ENCODE measurements at regions not wholly inside any gene's neighbourhood (a gene's known extent, or its start where the extent isn't known, plus 50 kb on each side); places are given as distances from the start of the nearest gene placed in this dataset.
"Not testable (repeated sequence)": the region's sequence is repeated elsewhere in the genome, so short reads cannot be mapped to it uniquely, and the experiment has no call there.

DNA sequence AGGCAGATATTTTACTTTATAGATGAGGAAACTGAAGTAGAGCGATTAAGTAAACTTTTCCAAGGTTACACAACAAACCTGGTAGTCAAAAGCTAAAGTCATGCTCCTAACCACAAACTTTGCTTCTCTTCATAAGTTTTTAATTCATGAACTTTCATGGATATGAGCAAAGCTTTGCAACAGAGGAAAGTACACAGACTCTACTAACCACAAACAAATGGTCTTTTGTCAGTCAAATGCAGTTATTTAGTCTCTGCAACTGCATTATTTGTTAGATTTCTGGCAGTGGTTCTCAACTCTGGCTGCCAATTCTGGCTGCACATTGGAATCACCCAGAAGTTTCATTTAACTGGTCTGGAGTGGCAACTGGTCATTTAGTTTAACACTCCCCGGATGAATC, 140.6 kb upstream of the TMEM168 start:
- no peak for DNase-seq

DNA sequence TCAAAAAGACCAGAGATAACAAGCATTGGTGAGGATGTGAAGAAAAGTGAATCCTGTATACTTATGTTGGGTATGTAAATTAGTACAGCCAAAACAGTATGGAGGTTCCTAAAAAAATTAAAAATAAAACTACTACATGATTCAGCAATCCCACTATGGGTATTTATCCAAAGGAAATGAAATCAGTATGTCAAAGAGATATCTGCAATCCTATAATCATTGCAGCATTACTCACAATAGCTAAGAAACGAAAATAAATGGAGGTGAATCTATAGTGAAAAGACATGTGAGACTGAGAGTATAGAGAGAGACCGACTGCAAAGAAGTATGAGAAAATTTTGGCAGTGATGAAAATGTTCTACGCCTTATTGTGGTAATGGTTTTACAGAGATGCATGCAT, 139.2 kb upstream of the TMEM168 start:
- no peak for DNase-seq

DNA sequence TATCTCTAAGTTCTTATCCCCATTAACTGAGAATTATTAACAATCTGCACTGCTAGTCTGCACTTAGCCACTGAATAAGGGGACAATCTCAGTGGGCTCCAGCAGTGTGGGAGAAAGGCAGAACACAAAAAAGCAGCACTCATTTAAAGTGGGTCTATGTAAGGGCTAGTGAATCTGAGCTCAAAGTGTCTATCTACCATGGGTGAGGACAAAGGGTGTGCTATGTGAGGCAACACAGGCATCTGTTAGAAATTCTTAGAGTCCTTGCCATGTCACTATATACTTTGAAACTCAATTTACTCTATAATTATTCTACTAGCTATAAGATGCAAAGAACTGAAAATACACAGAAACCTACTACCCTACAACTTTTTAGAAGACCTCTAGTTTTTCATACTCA, 135.8 kb upstream of the TMEM168 start:
- DNase-seq: no peak

DNA sequence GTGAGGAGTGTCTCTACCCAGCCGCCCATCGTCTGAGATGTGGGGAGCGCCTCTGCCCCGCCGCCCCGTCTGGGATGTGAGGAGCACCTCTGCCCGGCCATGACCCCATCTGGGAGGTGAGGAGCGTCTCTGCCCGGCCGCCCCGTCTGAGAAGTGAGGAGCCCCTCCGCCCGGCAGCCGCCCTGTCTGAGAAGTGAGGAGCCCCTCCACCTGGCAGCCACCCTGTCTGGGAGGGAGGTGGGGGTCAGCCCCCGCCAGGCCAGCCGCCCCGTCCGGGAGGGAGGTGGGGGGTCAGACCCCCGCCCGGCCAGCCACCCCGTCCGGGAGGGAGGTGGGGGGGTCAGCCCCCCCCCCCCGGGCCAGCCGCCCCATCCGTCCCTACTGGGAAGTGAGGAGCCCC, 132.4 kb upstream of the TMEM168 start:
- DNase-seq: not testable (repeated sequence)

DNA sequence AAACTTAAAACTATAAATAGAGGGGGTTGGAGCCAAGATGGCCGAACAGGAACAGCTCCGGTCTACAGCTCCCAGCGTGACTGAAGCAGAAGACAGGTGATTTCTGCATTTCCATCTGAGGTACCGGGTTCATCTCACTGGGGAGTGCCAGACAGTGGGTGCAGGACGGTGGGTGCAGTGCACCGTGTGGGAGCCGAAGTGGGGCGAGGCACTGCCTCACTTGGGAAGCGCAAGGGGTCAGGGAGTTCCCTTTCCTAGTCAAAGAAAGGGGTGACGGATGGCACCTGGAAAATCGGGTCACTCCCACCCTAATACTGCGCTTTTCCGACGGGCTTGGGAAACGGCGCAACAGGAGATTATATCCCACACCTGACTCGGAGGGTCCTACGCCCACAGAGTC, 126.2 kb upstream of the TMEM168 start:
- DNase-seq: not testable (repeated sequence)

DNA sequence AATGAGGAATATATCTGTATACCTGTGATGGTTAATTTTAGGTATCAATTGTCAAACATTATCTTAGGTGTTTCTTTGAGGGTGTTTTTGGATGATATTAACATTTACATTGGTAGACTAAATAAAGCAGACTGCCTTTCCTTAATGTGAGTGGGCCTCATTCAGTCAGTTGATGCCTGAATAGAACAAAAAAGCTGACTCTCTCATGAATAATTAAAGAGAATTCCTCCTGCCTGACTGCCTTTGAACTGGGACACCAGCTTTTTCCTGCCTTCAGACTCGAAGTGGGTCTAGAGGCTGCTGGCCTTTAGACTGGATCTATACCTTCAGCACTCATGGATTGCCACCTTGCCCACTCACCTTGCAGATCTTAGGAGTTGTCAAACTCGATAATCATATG, 117.9 kb upstream of the TMEM168 start:
- no peak for DNase-seq

DNA sequence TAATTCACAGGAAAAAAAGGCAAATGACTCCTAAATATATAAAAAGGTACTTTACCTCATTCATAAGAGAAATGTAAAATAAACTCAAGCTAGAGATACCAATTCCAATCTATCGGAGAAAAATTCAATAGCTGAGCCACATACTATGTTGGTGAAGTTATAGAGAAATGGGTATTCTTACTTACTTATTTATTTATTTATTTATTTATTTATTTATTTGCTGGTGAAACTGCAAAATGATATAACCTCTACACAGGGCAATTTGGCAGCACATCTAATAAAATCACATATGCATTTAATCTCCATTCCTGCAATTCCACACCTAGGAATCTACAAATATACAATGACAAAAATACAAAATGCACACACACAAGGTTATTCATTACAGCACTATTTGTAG, 117.5 kb upstream of the TMEM168 start:
- no peak for DNase-seq

DNA sequence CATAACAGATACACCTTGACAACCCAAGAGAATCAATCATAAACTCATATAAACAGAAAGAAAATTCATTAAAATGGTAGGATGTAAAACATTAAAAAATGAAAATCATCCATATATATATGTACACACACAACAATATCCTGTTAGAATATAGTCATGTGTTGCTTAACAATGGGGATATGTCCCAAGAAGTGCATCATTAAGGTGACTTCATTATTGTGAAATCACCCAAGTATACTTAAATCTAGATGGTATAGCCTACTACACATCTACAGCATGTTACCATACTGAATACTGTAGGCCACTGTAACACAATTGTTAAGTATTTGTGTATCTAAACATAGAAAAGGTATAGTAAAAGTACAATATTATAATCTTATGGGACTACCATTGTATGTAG, 115.8 kb upstream of the TMEM168 start:
- no peak for DNase-seq

DNA sequence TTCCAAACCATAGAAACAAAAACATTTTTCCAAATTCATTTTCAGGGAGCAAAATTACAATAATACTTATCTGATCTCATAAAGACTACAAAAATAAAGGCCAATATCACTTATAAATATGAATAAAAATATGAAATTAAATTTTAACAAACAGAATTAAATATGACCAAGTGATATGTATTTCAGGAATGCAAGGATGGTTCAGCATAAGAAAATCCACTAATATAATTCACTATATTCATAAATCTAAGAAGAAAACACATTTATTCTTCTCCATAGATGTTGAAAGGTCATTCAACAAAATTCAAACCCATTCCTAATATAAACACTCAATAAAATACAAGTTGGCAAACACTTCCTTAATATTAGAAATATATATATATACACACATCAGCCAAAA, 115.2 kb upstream of the TMEM168 start:
- DNase-seq: no peak

DNA sequence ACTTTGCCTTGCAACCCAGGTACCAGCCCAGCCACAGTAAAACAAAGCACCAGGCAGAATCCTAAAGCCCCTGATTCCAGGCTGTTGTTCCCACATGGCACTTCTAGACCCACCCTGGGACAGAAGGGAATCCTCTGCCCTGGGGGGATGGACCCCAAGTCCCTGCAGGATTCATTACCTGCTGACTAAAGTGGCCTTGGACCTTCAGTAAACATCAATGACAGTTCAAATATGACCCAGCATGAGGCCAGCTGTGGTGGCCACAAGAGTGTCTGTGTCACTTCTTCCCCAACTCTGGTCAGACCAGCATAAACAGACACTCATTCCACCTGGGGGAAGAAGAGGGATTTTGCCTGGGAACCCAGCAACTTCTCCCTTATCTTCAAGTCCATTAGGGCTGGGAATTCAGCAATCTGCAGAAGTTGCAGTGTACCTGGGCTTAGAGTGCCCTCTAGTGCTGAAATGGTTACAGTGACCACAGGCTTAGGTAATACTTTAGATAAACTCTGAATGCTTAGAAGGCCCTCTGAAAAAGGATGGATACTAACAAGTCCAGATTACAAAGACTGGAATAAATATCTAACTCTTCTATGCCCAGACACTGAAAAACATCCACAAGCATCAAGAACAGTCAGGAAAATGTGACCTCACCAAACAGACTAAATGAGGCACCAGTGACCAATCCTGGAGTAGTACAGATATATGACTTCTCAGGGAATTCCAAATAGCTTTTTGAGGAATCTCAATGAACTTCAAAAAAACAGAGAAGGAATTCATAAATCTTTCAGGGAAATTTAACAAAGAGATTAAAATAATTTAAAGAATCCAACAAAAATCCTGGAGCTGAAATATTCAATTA, 108.5 kb upstream of the TMEM168 start:
- no peak for DNase-seq

DNA sequence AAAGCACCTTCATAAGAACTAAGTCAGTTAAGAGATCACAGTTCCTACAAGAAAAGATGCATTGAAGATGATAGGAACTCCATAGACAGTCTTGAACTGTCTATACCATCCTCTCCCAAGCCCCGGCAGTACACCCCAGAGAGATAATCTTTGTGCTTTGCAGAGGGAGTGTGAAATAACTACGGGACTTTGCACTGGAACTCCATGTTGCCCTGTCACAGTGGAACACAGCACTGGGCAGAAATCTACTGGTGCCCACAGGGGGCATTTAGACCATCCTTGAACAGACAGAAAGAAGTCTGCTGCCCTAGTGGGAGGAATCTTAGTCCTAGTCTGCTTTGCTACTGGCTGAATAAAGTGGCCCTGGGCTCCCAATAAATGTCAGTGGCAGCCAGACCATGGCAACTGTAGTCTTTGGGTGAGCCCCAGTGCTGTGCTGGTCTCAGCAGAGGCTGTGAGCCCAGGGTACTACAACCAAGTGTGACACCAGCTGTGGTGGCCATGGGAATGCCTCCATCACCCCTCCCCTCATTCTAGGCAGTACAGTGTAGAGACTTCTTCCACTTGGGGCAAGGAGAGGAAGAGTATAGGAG, 107.7 kb upstream of the TMEM168 start:
- DNase-seq: no peak

DNA sequence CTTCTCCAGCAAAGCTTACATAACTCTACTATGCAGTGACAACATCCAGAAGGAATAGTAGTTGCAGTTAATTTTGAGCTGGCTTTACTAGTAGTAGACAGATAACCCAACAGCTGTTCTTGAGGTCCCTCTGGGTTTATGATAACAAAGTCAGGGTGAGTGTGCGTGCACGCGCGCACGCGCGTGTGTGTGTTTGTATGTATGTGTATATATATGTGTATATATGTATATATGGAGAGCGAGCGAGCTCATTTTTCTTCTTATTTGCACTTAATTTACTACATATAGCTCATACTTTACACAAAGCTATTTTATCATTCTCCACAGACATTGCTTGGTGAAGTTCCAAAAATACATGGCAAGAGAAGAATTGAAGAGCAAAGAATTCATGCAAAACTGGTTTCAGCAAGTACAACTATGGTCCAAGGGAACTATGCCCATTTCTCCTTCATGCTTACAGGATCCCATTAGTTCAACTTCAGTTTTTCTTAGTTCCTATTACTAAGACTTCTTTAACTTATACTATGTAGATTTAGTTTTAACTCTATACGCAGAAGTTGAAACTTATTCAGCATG, 105.9 kb upstream of the TMEM168 start:
- no peak for DNase-seq

DNA sequence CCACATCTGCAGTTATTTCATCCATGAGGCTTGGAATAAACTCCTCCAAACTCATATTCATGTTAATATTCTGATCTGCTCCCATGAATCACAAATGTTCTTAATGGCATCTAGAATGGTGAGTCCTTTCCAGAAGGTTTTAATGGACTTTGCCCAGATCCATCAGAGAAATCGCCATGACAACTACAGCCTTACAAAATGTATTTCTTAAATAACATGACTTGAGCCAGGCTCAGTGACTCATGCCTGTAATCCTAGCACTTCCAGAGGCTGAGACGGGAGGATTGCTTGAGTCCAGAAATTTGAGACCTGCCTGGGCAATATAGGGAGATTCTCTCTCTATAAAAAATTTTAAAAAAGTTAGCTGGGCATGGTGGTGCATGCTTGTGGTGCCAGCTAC, 102.1 kb upstream of the TMEM168 start:
- no peak for DNase-seq

DNA sequence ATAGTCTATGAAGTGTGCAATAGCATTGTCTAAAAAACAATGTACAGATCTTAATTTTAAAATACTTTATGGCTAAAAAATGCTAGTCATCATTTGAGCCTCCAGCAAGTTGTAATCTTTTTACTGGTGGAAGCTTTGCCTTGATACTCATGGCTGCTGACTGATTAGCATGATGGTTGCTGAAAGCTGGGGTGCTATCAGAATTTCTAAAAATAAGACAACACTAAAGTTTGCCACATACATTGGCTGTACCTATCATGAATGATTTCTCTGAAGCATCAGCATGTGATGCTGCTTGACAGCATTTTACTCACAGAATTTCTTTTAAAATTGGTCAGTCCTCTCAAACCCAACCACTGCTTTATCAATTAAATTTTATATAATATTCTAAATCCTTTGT, 101.5 kb upstream of the TMEM168 start:
- DNase-seq: no peak

DNA sequence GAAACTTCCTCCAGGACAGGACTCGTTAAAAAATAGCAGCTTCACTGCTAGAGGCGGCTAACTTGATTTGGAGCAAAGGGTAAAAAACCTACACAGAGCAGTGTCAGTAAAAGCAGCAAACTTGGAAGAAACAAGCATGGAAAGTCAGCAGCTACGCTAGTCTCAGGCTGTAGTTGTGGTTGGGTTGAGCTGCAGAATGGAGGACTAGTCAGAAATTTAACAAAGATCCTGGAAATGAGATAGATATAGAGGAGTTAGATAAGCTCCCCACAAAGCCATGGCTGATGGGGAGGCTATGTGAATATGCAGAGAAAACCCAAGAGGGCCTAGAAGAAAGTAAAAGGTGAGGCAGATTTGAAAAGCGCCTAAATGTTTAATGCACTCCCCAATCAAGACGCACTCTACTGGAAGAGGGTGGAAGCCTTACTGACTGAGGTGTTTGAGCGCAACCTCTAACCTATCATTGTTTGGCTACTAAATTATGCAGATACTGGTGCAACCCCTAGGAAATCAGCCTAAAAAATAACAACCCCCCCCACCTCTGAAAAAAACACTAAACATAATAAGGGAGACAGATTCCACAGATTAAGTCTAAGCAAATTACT, 99.7 kb upstream of the TMEM168 start:
- DNase-seq: no peak

DNA sequence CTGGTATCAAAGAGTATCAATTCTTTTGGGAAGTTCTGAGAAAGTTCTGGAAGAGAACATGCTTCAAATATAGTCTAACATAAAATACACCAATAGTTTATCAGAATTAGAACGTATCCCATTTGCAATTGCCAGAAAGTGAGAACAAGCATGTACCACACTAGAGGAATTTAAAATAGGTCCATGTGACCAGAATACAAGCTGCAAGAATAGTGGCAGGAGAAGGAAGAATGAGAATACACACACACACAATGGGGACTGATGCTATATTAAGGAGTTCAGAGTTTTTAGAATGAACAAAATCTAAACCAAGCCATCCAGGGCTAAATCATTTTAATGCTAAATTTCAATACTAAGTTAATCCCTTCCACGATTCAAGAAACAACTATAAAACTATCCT, 99.1 kb upstream of the TMEM168 start:
- no peak for DNase-seq

DNA sequence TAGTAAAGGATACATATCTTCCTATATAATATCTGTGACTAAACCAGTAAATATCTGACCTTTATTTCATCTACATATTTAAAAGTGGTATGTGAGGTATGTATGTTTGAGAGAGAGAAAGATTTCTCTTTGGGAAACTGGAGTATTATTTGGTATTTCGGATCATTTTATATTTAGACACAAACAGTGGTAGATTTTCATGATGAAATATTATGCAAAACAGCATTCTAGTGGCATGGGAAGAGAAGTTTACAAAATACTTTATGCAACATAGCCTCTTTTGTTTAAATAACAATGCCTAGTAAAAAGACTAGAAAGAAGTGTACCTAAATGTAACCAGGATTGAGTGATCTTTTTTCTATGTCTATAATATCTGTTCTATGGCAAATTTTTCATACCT, 98.6 kb upstream of the TMEM168 start:
- DNase-seq: no peak

DNA sequence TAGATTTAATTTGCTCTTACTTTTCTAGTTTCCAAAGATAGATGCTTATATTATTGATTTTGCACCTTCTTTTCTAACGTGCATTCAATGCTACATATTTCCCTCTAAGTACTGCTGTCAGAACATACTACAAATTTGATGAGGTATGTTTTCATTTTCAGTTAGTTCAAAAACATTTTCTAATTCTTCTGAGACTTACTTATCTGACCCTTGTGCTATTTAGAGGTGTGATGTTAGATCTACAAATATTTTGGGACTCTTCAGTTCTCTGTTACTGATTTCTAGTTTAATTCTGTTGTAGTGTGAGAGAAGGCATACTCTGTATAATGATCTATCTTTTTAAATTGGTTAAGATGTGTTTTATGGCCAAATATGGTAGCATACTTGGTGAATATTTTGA, 97.8 kb upstream of the TMEM168 start:
- no peak for DNase-seq

DNA sequence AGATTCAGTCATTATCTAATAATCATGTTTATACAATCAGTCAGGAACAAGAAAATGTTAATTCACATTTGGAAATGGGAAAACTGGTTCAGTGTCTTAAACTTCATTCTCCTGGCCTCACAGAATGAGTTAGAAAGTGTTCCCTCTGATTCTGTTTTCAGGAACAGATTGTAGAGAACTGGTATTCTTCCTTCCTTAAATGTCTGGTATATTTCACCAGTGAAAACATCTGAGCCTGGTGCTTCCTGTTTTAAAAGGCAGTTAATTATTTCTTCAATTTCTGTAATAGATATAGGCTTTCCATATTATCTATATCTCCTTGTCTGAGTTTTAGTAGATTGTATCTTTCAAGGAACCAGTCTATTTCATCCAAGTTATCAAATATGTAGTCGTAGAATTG, 97.1 kb upstream of the TMEM168 start:
- DNase-seq: no peak

DNA sequence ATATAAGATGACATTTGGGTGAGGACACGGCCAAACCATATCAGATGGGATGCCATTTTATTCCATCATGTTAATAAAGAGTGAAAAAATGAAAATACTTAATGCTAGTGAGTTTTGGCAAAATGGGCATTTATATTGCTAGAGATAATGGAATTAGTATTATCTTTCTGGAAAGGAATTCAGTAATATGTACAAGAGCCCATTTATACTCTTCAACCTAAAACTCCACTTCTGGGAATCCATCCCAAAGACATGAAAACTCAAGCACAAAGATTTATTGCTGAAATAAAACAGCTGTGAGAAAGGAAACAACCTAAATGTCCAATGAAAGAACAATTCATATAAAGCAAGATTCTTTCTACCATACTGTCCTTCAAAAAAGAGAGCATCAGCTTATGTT, 96.0 kb upstream of the TMEM168 start:
- DNase-seq: no peak

DNA sequence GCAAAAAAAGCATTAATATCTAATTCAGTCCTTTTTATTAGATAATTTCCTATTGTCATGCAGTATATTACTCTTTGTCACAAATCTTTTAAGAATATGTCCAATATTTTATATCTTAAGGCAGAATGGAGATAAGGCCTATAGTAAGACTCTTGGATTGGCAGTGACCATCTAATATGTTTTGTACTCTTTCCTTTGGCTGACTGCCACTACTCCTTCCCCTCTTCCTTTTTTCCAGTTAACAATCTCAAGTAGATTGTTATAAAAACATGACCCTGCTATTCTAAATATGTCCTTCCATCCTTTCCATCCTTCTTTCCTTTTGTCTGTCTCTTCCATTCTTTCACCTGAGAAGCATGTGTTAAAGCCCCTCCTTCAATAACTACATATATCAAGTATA, 92.8 kb upstream of the TMEM168 start:
- DNase-seq: no peak

DNA sequence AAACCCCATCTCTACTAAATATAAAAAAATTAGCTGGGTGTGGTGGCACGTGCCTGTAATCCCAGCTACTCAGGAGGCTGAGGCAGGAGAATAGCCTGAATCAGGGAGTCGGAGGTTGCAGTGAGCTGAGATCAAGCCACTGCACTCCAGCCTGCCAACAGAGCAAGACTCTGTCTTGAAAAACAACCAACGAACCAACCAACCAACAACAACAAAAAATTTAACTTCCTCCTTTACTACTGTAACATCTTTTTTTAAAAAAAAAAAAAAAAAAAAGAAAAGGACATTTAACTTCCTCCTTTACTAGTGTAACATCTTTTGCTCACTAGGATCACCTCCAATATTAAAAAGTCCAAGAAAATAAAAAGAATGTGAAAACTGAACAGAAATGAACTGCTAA, 92.3 kb upstream of the TMEM168 start:
- no peak for DNase-seq

DNA sequence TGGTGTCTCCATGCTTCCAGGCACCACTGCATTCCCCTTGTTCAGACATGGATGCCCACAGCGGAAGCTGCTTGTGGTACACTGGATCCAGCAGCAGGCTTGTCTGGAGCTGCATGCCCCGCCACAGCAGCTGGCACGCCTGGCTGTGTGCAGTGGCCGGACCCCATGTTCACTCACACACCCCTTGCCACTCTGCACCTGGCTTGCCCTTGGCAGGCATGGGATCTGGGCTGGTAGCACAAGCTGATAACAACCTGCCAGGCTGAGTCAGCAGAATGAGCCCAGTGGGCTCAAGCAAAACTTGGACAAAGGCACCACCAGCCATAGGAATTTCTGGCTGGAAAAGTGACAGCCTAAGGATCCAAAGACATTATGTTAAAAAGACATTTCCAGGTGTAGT, 91.8 kb upstream of the TMEM168 start:
- DNase-seq: no peak

DNA sequence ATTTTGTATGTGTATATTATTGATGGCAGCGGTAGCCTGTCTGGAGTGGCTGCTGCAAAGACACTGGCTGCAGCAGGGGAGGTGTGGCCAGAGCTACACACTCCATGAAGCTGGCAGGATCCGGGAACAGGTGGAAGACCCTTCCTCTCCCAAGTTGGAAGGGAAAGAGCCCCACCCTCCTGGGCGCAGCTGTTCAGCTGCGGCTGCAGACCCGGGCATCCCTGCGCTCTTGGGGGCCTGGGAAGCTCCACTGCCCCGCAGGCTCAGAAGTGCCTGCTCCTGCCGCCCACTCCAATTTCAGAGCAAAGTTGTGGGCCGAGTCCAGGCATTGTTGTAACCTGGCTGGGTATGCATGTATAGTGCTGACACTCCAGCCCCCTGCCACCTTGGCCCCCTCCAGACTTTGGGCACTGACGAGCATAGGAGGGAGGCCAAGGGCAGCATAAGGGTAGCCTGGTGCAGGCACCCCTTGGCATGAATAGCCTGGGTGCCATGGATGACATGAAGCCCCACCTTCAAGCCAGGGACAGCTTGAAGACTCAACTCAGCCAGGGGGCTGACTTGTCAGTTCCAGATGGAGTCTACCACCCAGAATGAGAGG, 90.7 kb upstream of the TMEM168 start:
- no peak for DNase-seq
